Smooth muscle cell (in vitro differentiated cells): ENCODE measurements at regions not wholly inside any gene's neighbourhood (a gene's known extent, or its start where the extent isn't known, plus 50 kb on each side); places are given as distances from the start of the nearest gene placed in this dataset.
"Not testable (repeated sequence)": the region's sequence is repeated elsewhere in the genome, so short reads cannot be mapped to it uniquely, and the experiment has no call there.

Experiments used
- DNase-seq: peaks from one replicate; lab custom pipeline; 2025; ENCODE audit not compliant: unreplicated experiment; lab: John Stamatoyannopoulos, UW
- H2AFZ ChIP-seq: fragments of 200-600 bp; sonication (generic); 2 replicates; pipeline ENCODE4 v1.6.0; 2016; ENCODE audit warnings: antibody characterized with exemption, low read depth, mild to moderate bottlenecking
- H3F3A ChIP-seq: fragments of 200-600 bp; sonication (generic); 2 replicates; pipeline ENCODE4 v1.6.0; 2017; ENCODE audit warnings: antibody characterized with exemption, low read depth
- H3K27ac ChIP-seq: fragments of 200-600 bp; sonication (generic); 2 replicates; pipeline ENCODE4 v1.5.1; 2016; ENCODE audit warnings: low read depth, mild to moderate bottlenecking
- H3K27me3 ChIP-seq: fragments of 200-600 bp; sonication (generic); 2 replicates; pipeline ENCODE4 v1.6.1; 2016; ENCODE audit warnings: low read depth, mild to moderate bottlenecking
- H3K36me3 ChIP-seq: fragments of 200-600 bp; sonication (generic); 2 replicates; pipeline ENCODE4 v1.5.1; 2016; ENCODE audit warnings: low read depth
- H3K4me1 ChIP-seq: fragments of 200-600 bp; sonication (generic); 2 replicates; pipeline ENCODE4 v1.5.1; 2016; ENCODE audit warnings: low read depth
- H3K4me2 ChIP-seq: fragments of 200-600 bp; sonication (generic); 2 replicates; pipeline ENCODE4 v1.6.0; 2016; ENCODE audit warnings: mild to moderate bottlenecking
- H3K4me3 ChIP-seq: fragments of 200-600 bp; sonication (generic); 2 replicates; pipeline ENCODE4 v1.5.1; 2016; ENCODE audit warnings: mild to moderate bottlenecking
- H3K79me2 ChIP-seq: fragments of 200-600 bp; sonication (generic); 2 replicates; pipeline ENCODE4 v1.6.0; 2016; ENCODE audit warnings: low read depth, mild to moderate bottlenecking
- H3K9ac ChIP-seq: fragments of 200-600 bp; sonication (generic); 2 replicates; pipeline ENCODE4 v1.6.0; 2016; ENCODE audit warnings: low read depth
- H3K9me3 ChIP-seq: fragments of 200-600 bp; sonication (generic); replicated peaks from 2 replicates; pipeline ENCODE4 v1.5.1; 2016; ENCODE audit warnings: low read depth
- H4K20me1 ChIP-seq: fragments of 200-600 bp; sonication (generic); 2 replicates; pipeline ENCODE4 v1.6.0; 2016; ENCODE audit warnings: low read depth
- CTCF ChIP-seq: fragments of 200-600 bp; sonication (generic); IDR thresholded peaks from 2 replicates; pipeline ENCODE4 v1.5.1; 2017; ENCODE audit warnings: borderline replicate concordance, mild to moderate bottlenecking, antibody characterized with exemption; ENCODE audit not compliant: insufficient read depth, poor library complexity, severe bottlenecking
- WGBS: methylation state at CpG from one replicate; pipeline ENCODE4 v1.1.7; 2016; ENCODE audit warnings: low lambda C conversion rate; 5-methylcytosine and 5-hydroxymethylcytosine counted together

GRCh38 chr20:39961637-39962244, 727.3 kb downstream of the MAFB start:
- peak overlapping the region; percentile 38 for H3K4me2 ChIP-seq
- no peak overlapping the region for H3K27ac ChIP-seq

GRCh38 chr20:39960522-39961428, 728.3 kb downstream of the MAFB start:
- 71% methylated on average over 7 of the region's 7 CpGs for WGBS
- Histone ChIP-seq H2AFZ (no peak overlapping the region), H3K27me3 (no peaks in the 10 kb centered on the region)

More at GRCh38 chr20:39961637-39962244, 727.3 kb downstream of the MAFB start:
- 67% methylated on average over 6 of the region's 6 CpGs for WGBS
- Histone ChIP-seq H3K36me3 (no peaks in the 10 kb centered on the region), H3K4me1 (peaks cover 12% of the 10 kb centered on the region), H2AFZ (peak overlapping the region; percentile 47), H3K79me2 (no peaks in the 10 kb centered on the region), H3K9ac (no peak overlapping the region), H3K4me3 (no peak overlapping the region), H3K9me3 (no peaks in the 10 kb centered on the region), H3F3A (no peaks in the 10 kb centered on the region), H4K20me1 (no peaks in the 10 kb centered on the region), H3K27me3 (no peaks in the 10 kb centered on the region)
- no peak for TF ChIP-seq CTCF
- no peak for DNase-seq

DNA sequence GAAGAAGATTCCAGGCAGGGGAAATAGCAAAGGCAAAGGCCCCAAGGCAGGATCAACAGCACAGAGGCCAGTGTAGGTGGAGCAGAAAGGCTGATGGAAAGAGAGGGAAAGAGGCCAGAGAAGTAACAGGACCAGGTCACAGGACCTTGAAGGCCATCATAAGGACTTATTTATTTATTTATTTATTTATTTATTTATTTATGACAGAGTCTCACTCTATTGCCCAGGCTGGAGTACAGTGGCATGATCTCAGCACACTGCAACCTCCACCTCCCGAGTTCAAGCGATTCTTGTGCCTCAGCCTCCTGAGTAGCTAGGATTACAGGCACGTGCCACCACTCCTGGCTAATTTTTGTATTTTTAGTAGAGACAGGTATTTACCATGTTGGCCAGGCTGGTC, 731.1 kb downstream of the MAFB start:
- H3K4me1 ChIP-seq: peaks cover 12% of the 10 kb centered on the region
- not testable (repeated sequence) for H3K27ac ChIP-seq, H3K36me3 ChIP-seq, H3K27me3 ChIP-seq, H3K9me3 ChIP-seq, H3K79me2 ChIP-seq, H2AFZ ChIP-seq, H4K20me1 ChIP-seq, H3K9ac ChIP-seq, H3F3A ChIP-seq, H3K4me3 ChIP-seq, DNase-seq, H3K4me2 ChIP-seq
- WGBS: 98% methylated on average over 3 of the region's 3 CpGs

More at GRCh38 chr20:39960522-39961428, 728.3 kb downstream of the MAFB start:
- Histone ChIP-seq H3K9ac (no peak overlapping the region), H3K9me3 (no peaks in the 10 kb centered on the region), H3F3A (no peaks in the 10 kb centered on the region), H3K4me3 (no peak overlapping the region), H3K4me1 (peaks cover 12% of the 10 kb centered on the region), H3K4me2 (no peak overlapping the region), H4K20me1 (no peaks in the 10 kb centered on the region), H3K36me3 (no peaks in the 10 kb centered on the region), H3K79me2 (no peaks in the 10 kb centered on the region), H3K27ac (no peak overlapping the region)
- TF ChIP-seq CTCF: no peak
- DNase-seq: no peak

DNA sequence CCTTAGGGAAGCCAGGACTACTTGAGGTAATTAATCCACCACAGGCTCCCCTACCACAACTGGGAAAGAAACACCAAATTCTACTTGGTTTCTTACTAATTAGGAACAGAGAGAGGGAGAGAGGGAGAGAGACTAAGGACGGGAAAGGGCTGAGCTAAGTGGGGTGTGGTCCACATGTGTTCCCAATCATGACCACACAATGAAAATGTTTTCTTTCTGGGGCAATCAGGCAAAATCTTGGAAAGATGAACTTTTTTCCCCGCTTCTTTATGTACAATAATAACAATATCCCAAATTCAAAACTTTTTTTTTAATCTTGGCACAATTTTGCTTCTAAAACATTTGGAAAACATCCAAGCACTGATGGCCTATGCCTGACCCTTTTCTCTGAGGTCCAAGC, 734.4 kb downstream of the MAFB start:
- Histone ChIP-seq H4K20me1 (no peaks in the 10 kb centered on the region), H3K4me1 (no peaks in the 10 kb centered on the region), H3K9ac (no peak overlapping the region), H2AFZ (no peak overlapping the region), H3F3A (no peaks in the 10 kb centered on the region), H3K4me2 (no peak overlapping the region), H3K36me3 (no peaks in the 10 kb centered on the region), H3K27ac (no peak overlapping the region), H3K4me3 (no peak overlapping the region), H3K9me3 (no peaks in the 10 kb centered on the region), H3K27me3 (no peaks in the 10 kb centered on the region), H3K79me2 (no peaks in the 10 kb centered on the region)
- no peak for TF ChIP-seq CTCF
- no peak for DNase-seq
- 83% methylated on average over 2 of the region's 2 CpGs for WGBS
